ENCODE measurements at regions not wholly inside any gene's neighbourhood (a gene's known extent, or its start where the extent isn't known, plus 50 kb on each side); places are given as distances from the start of the nearest gene placed in this dataset.
"Not testable (repeated sequence)": the region's sequence is repeated elsewhere in the genome, so short reads cannot be mapped to it uniquely, and the experiment has no call there.

DNA sequence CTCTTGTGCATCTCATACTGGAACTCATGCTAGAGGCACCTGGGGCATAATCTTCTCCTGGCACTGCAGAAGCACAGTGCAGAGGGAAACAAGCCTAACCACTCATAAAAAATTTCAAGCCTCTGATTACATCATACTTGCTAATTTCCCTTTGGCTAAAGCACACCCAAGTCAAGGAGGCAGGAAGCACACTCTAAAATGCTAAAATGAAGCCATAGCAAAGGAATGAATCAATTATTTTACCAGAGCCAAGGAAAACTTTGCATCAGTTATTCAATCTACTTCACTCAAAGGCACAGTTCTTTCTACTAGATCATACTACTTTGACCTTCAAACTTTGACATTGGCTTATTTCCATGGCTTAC, 79.6 kb upstream of the SPOPL start:
- ChIA-PET POLR2A (no interaction called here), CTCF (no interaction called here)
- TF ChIP-seq, protein P1, sequence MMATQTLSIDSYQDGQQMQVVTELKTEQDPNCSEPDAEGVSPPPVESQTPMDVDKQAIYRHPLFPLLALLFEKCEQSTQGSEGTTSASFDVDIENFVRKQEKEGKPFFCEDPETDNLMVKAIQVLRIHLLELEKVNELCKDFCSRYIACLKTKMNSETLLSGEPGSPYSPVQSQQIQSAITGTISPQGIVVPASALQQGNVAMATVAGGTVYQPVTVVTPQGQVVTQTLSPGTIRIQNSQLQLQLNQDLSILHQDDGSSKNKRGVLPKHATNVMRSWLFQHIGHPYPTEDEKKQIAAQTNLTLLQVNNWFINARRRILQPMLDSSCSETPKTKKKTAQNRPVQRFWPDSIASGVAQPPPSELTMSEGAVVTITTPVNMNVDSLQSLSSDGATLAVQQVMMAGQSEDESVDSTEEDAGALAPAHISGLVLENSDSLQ (IDR thresholded peaks at IDR 0.05), result no peak
- TF ChIP-seq FOXM1 (IDR thresholded peaks at IDR 0.05; ENCODE audit: borderline replicate concordance), result no peak
- DNase-seq (ENCODE audit: extremely low spot score), result no peak

- CTCF ChIA-PET, result no interaction called here
- TF ChIP-seq ELF4 (IDR thresholded peaks at IDR 0.05), result no peak
- no peak for TF ChIP-seq L3MBTL2 (conservative IDR thresholded peaks at IDR 0.05)
- TF ChIP-seq, protein P1 (IDR thresholded peaks at IDR 0.05), result no peak
- no peak for TF ChIP-seq ZNF384 (IDR thresholded peaks at IDR 0.05)
- no peak for TF ChIP-seq FOXK2 (IDR thresholded peaks at IDR 0.05)
- no peak for TF ChIP-seq TARDBP (IDR thresholded peaks at IDR 0.05)
- no peak for TF ChIP-seq CTBP1 (IDR thresholded peaks at IDR 0.05; ENCODE audit: borderline replicate concordance)
- TF ChIP-seq FOXA1 (IDR thresholded peaks at IDR 0.05), result no peak
- DNase-seq (ENCODE audit: extremely low spot score), result no peak
- POLR2A ChIA-PET, result no interaction called here
Observed at GRCh38 chr2:138423198-138423597, 78.4 kb upstream of the SPOPL start.

DNA sequence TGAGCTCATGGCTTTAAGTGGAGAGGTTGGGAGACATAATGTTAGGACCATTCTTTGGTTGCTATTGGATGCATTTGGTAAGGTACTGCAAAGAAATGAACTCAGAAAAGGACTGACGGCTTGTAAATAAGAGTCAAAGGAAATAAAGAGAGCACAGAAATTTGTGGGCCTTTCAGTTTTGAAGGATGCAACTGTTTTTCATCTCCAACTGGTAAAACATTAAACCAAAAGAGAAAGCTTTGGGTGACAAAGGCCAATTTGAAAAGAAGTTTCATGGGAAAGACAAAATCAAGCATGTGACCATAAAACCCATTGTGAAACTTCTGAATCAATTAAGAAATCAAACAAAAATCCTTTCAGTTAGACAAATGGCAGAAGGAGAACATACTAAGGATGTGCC, 77.8 kb upstream of the SPOPL start:
- no peak for TF ChIP-seq ZNF384 (IDR thresholded peaks at IDR 0.05)
- TF ChIP-seq TARDBP (IDR thresholded peaks at IDR 0.05), result no peak
- TF ChIP-seq SUZ12 (IDR thresholded peaks at IDR 0.05), result no peak
- no peak for TF ChIP-seq HDGF (IDR thresholded peaks at IDR 0.05; ENCODE audit: borderline replicate concordance)
- TF ChIP-seq FOXA1 (IDR thresholded peaks at IDR 0.05), result no peak
- TF ChIP-seq NFRKB (IDR thresholded peaks at IDR 0.05), result no peak
- TF ChIP-seq, protein P1 (IDR thresholded peaks at IDR 0.05), result no peak
- no peak for TF ChIP-seq ELF4 (IDR thresholded peaks at IDR 0.05)
- ChIA-PET CTCF (no interaction called here), POLR2A (no interaction called here)
- DNase-seq (ENCODE audit: extremely low spot score), result no peak

DNA sequence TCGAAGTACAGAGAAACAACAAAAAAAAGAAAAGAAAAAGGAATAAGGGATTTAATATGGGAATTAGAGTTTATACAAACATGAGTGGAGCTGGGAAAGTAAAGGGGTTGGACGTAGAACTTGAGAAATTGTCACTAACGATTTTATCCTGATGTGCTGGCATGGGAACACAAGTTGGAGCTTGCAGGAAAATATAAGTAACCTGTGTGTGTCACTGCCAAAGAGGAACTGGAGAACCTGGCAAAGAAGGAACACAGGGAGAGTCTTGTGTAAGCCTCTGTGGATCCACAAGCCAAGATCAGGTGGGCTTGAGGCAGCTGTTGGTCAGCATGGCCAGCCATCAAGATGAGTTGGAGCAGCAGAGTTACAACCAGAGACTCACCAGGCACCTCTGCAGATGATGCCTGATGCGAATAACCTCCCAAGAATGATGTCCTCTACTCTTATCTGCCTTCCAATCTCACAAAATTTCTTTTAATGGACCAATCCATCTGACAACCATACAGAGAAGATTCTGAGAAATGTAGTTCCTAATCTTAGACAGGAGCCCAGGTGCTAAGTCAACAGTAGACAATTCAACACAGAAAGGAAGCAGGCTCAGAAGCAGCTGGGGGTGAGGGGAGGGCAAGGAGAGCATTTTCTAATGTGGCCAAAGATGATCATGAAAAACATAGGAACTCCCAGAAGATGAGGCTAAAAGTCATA, 77.0 kb upstream of the SPOPL start:
- DNase-seq (ENCODE audit: extremely low spot score), result no peak
- TF ChIP-seq FOXM1 (IDR thresholded peaks at IDR 0.05; ENCODE audit: borderline replicate concordance) (no peak), L3MBTL2 (conservative IDR thresholded peaks at IDR 0.05) (no peak), FOXA1 (IDR thresholded peaks at IDR 0.05) (no peak), NFRKB (IDR thresholded peaks at IDR 0.05) (no peak)
- ChIA-PET POLR2A (no interaction called here), CTCF (no interaction called here)

GRCh38 chr2:138426116-138426515, 75.5 kb upstream of the SPOPL start:
- CTCF ChIA-PET, result interaction anchor here (0.8 kb wide), 1 partner anchor 9 kb away, joined by 3 read pairs; no protein-coding TSS in a partner anchor
- POLR2A ChIA-PET; DNase-seq (ENCODE audit: extremely low spot score): not testable (repeated sequence)
- TF ChIP-seq, protein P1 (IDR thresholded peaks at IDR 0.05), result peak; percentile 75
- TF ChIP-seq CTBP1 (IDR thresholded peaks at IDR 0.05; ENCODE audit: borderline replicate concordance), result 0 out of 2 replicates have a peak, but pooled peaks have one; percentile 5

DNA sequence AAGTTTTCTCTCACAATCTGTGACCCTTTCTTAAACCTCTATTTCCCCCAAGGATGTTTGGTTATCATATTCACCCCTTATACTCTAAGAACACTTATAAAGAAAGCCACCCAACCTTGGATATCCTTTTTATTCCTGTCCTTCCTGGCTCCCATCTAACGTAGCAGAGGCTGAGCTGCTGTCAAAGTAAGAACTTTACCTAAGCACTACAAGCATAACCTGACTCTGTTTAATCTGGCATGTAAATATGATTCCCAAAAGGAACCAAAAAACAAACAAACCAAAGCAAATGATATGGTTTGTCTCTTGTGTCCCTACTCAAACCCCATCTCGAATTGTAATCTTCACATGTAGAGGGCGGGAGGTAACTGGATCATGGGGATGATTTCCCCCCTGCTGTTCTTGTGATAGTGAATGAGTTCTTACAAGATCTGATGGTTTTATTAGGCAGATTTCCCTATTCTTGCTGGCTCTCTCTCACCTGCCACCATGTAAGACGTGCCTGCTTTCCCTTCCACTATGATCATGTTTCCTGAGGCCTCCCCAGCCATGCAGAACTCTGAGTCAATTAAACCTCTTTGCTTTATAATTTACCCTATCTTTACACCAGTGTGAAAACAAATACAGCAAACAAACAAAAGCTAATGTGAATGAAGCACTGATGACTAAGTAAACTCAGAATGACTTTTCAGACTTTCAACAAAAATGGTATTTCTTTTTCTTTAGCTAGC, 72.7 kb upstream of the SPOPL start:
- DNase-seq (ENCODE audit: extremely low spot score), result no peak
- ChIA-PET CTCF (interaction anchor here (0.7 kb wide), 1 partner anchor 1733 kb away, joined by 3 read pairs; no protein-coding TSS in a partner anchor), POLR2A (no interaction called here)
- TF ChIP-seq FOXA1 (IDR thresholded peaks at IDR 0.05) (no peak), FOXM1 (IDR thresholded peaks at IDR 0.05; ENCODE audit: borderline replicate concordance) (no peak), ARNT (IDR thresholded peaks at IDR 0.05) (no peak), SUZ12 (IDR thresholded peaks at IDR 0.05) (no peak), LEF1 (IDR thresholded peaks at IDR 0.05; ENCODE audit: borderline replicate concordance) (no peak), SP1 (IDR thresholded peaks at IDR 0.05) (no peak), BHLHE40 (IDR thresholded peaks at IDR 0.05; ENCODE audit: borderline replicate concordance) (no peak), FOXK2 (IDR thresholded peaks at IDR 0.05) (no peak), L3MBTL2 (conservative IDR thresholded peaks at IDR 0.05) (no peak), CTBP1 (IDR thresholded peaks at IDR 0.05; ENCODE audit: borderline replicate concordance) (no peak), ZNF384 (IDR thresholded peaks at IDR 0.05) (no peak), ELF4 (IDR thresholded peaks at IDR 0.05) (no peak), TARDBP (IDR thresholded peaks at IDR 0.05) (no peak), NFRKB (IDR thresholded peaks at IDR 0.05) (no peak), HDGF (IDR thresholded peaks at IDR 0.05; ENCODE audit: borderline replicate concordance) (no peak)
- TF ChIP-seq, protein P1 (IDR thresholded peaks at IDR 0.05), result no peak
